ENCODE measurements at regions not wholly inside any gene's neighbourhood (a gene's known extent, or its start where the extent isn't known, plus 50 kb on each side); places are given as distances from the start of the nearest gene placed in this dataset.
"Not testable (repeated sequence)": the region's sequence is repeated elsewhere in the genome, so short reads cannot be mapped to it uniquely, and the experiment has no call there.

DNA sequence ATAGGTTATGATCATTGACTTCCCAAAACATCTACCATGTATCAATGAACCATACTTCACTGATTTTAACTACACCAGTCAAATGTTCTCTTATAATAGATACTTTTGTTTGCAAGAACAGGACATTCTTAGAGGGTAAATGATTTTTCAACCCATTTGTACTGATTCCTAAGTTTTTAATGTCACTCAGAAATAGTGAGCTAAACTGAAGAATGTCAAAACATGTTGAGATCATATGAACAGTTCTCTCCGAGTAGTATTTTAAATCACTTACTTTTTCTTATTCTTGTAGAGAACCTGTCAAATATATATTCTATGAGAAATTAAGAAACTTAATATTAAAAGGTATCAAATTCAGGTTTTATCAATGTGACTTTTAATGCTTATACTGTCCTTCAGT, 1362.9 kb upstream of the SLC39A10 start:
- Histone ChIP-seq H3K4me3 (ENCODE audit: low read length) (no peak overlapping the region), H3K9me3 (ENCODE audit: insufficient read depth, low read depth, low read length) (no peaks in the 10 kb centered on the region), H3K4me1 (ENCODE audit: insufficient read depth, low read length) (peaks cover 3% of the 10 kb centered on the region; the same call in 1 of the 2 replicates), H3K27me3 (ENCODE audit: insufficient read depth, low read length) (no peaks in the 10 kb centered on the region), H3K36me3 (ENCODE audit: insufficient read depth, low read depth, low read length) (no peaks in the 10 kb centered on the region), H3K9ac (ENCODE audit: low read depth, low read length) (no peak overlapping the region), H3K27ac (ENCODE audit: low read length) (no peak overlapping the region)

DNA sequence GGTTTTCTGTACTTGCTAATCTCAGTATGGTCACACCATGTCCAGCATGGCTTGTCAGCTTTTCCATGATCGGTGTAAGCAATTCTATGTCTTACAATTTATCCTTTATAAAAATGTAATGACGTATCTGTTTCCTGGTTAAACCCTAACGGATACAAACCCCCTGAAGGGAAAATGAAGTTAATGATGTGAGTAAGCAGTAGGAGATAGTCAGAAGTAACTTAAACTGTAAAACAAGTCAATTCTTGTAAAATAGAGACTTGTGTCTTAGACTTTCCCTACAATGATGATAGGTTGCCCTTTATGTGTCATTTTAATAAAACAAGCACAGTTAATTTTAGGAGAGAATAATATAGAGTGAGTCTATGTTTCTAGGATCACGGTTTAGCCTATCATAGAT, 1365.9 kb upstream of the SLC39A10 start:
- Histone ChIP-seq H3K36me3 (ENCODE audit: insufficient read depth, low read depth, low read length) (no peaks in the 10 kb centered on the region), H3K4me1 (ENCODE audit: insufficient read depth, low read length) (peaks cover 3% of the 10 kb centered on the region; the same call in 1 of the 2 replicates), H3K27ac (ENCODE audit: low read length) (no peak overlapping the region), H3K27me3 (ENCODE audit: insufficient read depth, low read length) (no peaks in the 10 kb centered on the region), H3K9ac (ENCODE audit: low read depth, low read length) (no peak overlapping the region), H3K9me3 (ENCODE audit: insufficient read depth, low read depth, low read length) (no peaks in the 10 kb centered on the region), H3K4me3 (ENCODE audit: low read length) (no peak overlapping the region)

DNA sequence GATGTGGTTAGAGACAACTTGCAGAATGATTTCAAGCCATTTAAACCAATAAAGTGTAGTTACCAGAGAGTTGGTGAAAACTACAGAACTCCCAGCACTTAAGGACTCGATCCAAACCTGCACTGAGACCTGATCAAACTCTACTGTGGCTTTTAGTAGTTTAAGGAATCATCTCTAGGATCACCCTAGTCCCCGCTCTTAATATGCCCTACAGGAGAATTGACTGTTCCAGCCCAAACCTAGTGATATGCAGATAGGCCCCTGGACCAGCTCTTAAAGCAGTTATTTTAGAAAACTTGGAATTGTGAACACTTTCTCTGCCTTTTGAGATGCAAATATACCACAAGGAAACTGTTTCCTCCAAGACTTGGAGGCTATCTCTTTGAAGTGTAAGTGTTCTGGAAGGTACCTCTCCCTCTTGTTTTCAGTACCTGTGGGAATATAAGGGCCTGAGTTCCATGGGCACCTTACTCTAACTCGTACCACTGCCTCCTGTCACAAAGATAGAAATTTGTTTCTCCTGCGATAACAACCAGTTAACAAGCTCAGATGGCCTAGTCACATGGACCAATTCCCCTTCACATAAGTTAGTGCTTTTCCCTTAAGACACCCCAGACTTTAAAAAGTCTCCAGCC, 1367.2 kb upstream of the SLC39A10 start:
- no peak overlapping the region for H3K4me3 ChIP-seq (ENCODE audit: low read length)
- peaks cover 3% of the 10 kb centered on the region; the same call in 1 of the 2 replicates for H3K4me1 ChIP-seq (ENCODE audit: insufficient read depth, low read length)
- H3K9ac ChIP-seq (ENCODE audit: low read depth, low read length): no peak overlapping the region
- H3K27me3 ChIP-seq (ENCODE audit: insufficient read depth, low read length): no peaks in the 10 kb centered on the region
- no peaks in the 10 kb centered on the region for H3K9me3 ChIP-seq (ENCODE audit: insufficient read depth, low read depth, low read length)
- H3K27ac ChIP-seq (ENCODE audit: low read length): no peak overlapping the region
- no peaks in the 10 kb centered on the region for H3K36me3 ChIP-seq (ENCODE audit: insufficient read depth, low read depth, low read length)

DNA sequence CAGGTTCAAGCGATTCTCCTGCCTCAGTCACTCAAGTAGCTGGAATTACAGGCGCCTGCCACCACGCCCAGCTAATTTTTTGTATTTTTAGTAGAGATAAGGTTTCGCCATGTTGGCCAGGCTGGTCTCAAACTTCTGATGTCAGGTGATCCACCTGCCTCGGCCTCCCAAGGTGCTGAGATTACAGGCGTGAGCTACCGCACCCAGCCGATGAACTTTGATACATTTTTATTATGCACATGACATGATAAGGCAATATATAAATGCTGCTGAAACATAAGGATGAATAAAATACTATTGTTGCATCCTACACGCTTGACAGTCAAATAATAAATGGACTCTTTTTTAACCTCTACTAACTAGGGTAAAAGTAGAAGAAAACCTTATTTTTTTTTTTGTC, 1380.4 kb upstream of the SLC39A10 start:
- not testable (repeated sequence) for H3K27ac ChIP-seq (ENCODE audit: low read length); H3K4me3 ChIP-seq (ENCODE audit: low read length); H3K36me3 ChIP-seq (ENCODE audit: insufficient read depth, low read depth, low read length); H3K4me1 ChIP-seq (ENCODE audit: insufficient read depth, low read length); H3K9ac ChIP-seq (ENCODE audit: low read depth, low read length); H3K9me3 ChIP-seq (ENCODE audit: insufficient read depth, low read depth, low read length); H3K27me3 ChIP-seq (ENCODE audit: insufficient read depth, low read length)

DNA sequence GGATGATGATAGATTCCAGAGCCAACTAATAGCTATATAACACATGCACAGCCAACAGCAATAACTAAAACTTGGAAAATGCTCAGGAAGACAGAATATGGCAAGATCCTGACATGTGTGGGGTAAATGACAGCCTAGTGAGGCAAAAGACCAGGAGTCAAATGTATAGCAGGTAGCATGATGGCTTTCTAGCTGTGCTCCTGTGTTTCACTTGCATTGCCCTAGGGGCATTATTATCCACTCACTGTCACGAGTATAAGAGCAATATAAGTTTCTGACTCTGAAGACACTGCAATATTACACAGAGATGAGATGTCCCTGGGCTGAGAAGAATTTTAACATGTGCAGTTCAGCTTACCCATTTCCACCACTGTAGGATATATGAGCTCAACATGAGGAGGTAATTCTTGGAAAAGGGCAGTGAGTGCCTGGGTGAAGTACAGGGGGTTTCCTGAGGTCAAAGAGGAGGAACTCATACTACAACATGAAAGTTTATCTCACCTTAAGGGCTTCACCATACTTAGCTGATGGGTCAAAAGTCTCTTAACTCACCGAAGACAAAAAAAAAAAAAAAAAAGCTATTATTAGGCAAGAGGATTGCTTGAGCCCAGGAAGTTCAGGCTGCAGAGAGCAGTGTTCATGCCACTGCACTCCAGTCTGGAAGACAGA, 1385.6 kb upstream of the SLC39A10 start:
- Histone ChIP-seq H3K9me3 (ENCODE audit: insufficient read depth, low read depth, low read length) (no peaks in the 10 kb centered on the region), H3K9ac (ENCODE audit: low read depth, low read length) (no peak overlapping the region), H3K27me3 (ENCODE audit: insufficient read depth, low read length) (no peaks in the 10 kb centered on the region)

DNA sequence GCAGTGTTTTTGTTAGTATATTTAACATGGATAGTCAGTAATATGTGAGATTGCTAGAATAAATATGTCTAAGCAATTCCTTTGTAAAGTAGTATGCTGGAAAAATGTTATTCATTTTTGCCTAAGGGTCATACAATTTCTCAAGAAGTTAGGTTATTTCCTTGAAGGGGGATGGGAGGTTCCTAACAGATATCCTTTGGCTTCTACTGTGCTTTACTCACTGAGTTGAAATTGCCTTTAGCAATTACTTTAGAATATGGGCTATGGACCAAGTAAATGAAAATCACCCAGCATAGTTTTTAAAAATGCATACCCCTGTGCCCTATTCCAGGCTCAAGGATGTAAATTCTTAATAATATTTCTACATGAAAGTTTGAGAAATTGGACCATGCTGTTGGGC, 1386.4 kb upstream of the SLC39A10 start:
- Histone ChIP-seq H3K4me1 (ENCODE audit: insufficient read depth, low read length) (no peaks in the 10 kb centered on the region), H3K9me3 (ENCODE audit: insufficient read depth, low read depth, low read length) (no peaks in the 10 kb centered on the region), H3K36me3 (ENCODE audit: insufficient read depth, low read depth, low read length) (no peaks in the 10 kb centered on the region), H3K27me3 (ENCODE audit: insufficient read depth, low read length) (no peaks in the 10 kb centered on the region), H3K9ac (ENCODE audit: low read depth, low read length) (no peak overlapping the region), H3K4me3 (ENCODE audit: low read length) (no peak overlapping the region), H3K27ac (ENCODE audit: low read length) (no peak overlapping the region)

More for the DNA sequence above, 1385.6 kb upstream of the SLC39A10 start:
- Histone ChIP-seq H3K36me3 (ENCODE audit: insufficient read depth, low read depth, low read length) (no peaks in the 10 kb centered on the region), H3K27ac (ENCODE audit: low read length) (no peak overlapping the region), H3K4me1 (ENCODE audit: insufficient read depth, low read length) (no peaks in the 10 kb centered on the region), H3K4me3 (ENCODE audit: low read length) (no peak overlapping the region)

DNA sequence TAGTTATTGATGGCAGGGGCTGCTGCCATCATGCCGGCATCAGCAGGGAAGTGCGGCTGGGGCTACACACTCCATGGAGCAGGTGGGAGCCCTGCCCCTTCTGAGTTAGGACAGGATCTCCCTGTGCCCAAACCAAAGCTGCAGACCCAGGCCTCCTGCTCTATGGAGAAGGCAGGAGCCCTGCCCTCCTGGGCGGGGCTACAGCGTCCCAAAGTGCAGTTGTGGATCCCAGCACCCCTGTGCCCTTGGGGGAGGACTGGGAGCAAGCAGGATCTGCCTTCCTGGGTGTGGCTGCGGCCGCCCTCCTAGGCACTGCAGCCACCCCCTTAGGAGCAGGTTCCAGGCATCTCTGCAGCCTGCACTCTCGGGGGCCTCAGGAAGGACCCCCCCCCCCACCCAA, 1392.4 kb upstream of the SLC39A10 start:
- Histone ChIP-seq H3K4me3 (ENCODE audit: low read length) (no peak overlapping the region), H3K27ac (ENCODE audit: low read length) (no peak overlapping the region), H3K4me1 (ENCODE audit: insufficient read depth, low read length) (no peaks in the 10 kb centered on the region), H3K27me3 (ENCODE audit: insufficient read depth, low read length) (no peaks in the 10 kb centered on the region), H3K36me3 (ENCODE audit: insufficient read depth, low read depth, low read length) (no peaks in the 10 kb centered on the region), H3K9ac (ENCODE audit: low read depth, low read length) (no peak overlapping the region), H3K9me3 (ENCODE audit: insufficient read depth, low read depth, low read length) (no peaks in the 10 kb centered on the region)

DNA sequence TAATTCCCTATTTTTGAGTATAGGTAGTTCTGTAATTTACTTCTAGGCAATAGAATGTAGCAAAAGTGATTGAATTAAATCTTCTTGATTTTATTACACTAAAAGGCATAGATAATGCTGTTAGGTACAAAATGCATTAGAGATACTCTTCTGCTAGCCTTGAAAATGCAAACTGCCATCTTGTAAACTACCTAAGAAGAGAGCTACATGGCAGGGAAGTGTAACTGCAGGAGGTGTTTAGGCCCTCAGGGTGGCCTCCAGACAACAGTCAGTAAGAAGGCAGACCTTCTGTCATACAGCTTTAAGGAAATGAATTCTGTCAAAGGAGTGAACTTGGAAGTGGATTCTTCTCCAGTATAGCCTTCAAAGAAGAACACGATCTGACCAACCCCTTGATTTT, 1396.8 kb upstream of the SLC39A10 start:
- Histone ChIP-seq H3K36me3 (ENCODE audit: insufficient read depth, low read depth, low read length) (no peaks in the 10 kb centered on the region), H3K9ac (ENCODE audit: low read depth, low read length) (no peak overlapping the region), H3K4me3 (ENCODE audit: low read length) (no peak overlapping the region), H3K9me3 (ENCODE audit: insufficient read depth, low read depth, low read length) (no peaks in the 10 kb centered on the region), H3K27ac (ENCODE audit: low read length) (no peak overlapping the region), H3K27me3 (ENCODE audit: insufficient read depth, low read length) (no peaks in the 10 kb centered on the region), H3K4me1 (ENCODE audit: insufficient read depth, low read length) (no peaks in the 10 kb centered on the region)

DNA sequence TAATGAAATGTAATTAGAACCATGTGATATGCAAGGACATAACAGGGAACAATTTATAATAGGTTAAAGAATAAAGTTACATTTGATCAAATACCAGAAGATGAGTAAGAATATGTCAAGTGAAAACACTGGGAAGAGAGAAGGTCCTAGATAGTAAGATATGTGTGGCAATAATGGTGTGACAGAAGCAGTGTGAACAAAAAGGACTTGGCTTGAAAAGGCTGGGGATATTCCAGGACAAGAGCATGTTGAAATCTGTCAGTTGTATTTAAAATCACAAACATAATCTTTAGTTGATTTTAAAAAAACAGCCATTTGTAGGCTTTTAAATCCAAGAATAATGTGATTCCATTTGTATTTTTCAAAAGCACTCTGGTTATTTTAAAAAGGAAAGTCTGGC, 1399.9 kb upstream of the SLC39A10 start:
- no peak overlapping the region for H3K27ac ChIP-seq (ENCODE audit: low read length)
- no peaks in the 10 kb centered on the region for H3K27me3 ChIP-seq (ENCODE audit: insufficient read depth, low read length)
- peaks cover 4% of the 10 kb centered on the region; the same call in 1 of the 2 replicates for H3K4me1 ChIP-seq (ENCODE audit: insufficient read depth, low read length)
- H3K36me3 ChIP-seq (ENCODE audit: insufficient read depth, low read depth, low read length): no peaks in the 10 kb centered on the region
- H3K9ac ChIP-seq (ENCODE audit: low read depth, low read length): no peak overlapping the region
- H3K9me3 ChIP-seq (ENCODE audit: insufficient read depth, low read depth, low read length): no peaks in the 10 kb centered on the region
- no peak overlapping the region for H3K4me3 ChIP-seq (ENCODE audit: low read length)

DNA sequence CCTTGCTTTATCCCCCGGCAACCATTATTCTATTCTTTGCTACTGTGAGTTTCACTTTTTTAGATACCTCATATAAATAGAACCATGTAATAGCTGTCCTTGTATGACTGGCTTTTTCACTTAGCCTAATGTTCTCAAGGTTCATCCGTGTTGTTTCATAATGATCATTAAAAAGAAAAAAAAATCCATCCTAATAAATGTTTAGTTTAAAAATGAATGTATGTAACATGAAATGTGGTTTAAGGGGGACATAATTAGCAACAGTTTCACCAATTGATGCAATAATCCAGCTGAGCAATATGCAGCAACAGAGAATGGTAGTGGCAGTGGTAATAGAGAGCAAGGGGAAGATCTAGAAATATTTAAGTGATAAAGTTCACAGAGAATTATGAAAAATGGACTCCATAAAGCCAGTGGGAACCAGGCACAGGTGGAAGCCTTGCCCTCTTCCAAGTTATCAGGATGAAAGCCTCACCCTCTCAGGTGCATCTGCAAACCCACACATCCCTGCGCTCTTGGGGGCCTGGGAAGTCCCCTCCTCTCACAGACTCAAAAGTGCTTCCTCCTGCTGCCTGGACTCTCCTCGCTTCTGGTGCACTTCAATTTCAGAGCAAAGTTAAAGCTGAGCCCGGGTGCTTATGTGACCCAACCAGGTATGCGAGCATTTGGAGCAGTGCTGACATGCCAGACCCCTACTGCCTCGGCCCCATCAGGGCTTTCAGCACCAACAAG, 1403.3 kb upstream of the SLC39A10 start:
- no peaks in the 10 kb centered on the region for H3K9me3 ChIP-seq (ENCODE audit: insufficient read depth, low read depth, low read length)
- no peaks in the 10 kb centered on the region for H3K36me3 ChIP-seq (ENCODE audit: insufficient read depth, low read depth, low read length)
- peaks cover 4% of the 10 kb centered on the region; the same call in 1 of the 2 replicates for H3K4me1 ChIP-seq (ENCODE audit: insufficient read depth, low read length)
- H3K27ac ChIP-seq (ENCODE audit: low read length): no peak overlapping the region
- H3K27me3 ChIP-seq (ENCODE audit: insufficient read depth, low read length): no peaks in the 10 kb centered on the region
- H3K9ac ChIP-seq (ENCODE audit: low read depth, low read length): no peak overlapping the region
- H3K4me3 ChIP-seq (ENCODE audit: low read length): no peak overlapping the region

DNA sequence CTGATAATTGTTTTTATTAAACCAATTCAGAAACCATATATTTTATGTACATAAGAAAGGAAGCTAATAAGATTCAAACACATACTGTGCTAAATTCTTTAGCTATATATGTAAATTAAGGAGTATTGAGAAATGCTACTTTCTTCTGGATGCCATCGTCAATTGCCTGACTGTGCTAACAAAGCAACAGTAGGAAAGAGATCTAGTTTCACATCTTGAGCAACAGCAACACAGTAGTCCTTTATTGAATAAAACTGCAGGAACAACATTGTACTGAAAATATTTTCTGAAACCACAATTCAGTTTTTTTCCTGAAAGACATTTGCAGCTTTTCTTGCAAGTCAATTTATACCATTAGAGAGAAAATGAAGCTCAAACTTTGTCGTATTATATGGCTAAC, 1404.9 kb upstream of the SLC39A10 start:
- Histone ChIP-seq H3K9ac (ENCODE audit: low read depth, low read length) (no peak overlapping the region), H3K4me1 (ENCODE audit: insufficient read depth, low read length) (peaks cover 4% of the 10 kb centered on the region; the same call in 1 of the 2 replicates), H3K36me3 (ENCODE audit: insufficient read depth, low read depth, low read length) (no peaks in the 10 kb centered on the region), H3K4me3 (ENCODE audit: low read length) (no peak overlapping the region), H3K27ac (ENCODE audit: low read length) (no peak overlapping the region), H3K27me3 (ENCODE audit: insufficient read depth, low read length) (no peaks in the 10 kb centered on the region), H3K9me3 (ENCODE audit: insufficient read depth, low read depth, low read length) (no peaks in the 10 kb centered on the region)

DNA sequence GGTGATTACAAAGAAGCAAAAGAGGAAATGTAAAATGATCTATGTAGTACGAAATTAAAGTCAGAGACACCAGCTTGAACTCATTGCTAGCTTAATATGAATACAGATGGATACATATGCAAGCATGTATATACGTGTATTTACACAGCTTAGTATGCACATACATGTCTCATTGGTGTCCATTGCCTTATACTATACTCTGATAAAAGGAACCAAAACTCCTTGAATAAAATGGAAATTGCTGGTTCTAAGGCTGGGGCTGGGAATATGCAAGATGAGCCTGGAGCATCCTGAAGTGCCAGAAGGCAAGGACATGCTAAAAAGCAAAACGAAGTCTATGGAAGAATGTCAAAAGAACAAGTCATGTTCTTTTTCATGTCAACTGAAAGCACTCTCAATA, 1424.4 kb upstream of the SLC39A10 start:
- no peak overlapping the region for H3K4me3 ChIP-seq (ENCODE audit: low read length)
- H3K4me1 ChIP-seq (ENCODE audit: insufficient read depth, low read length): no peaks in the 10 kb centered on the region; the same call in 1 of the 2 replicates
- no peak overlapping the region for H3K27ac ChIP-seq (ENCODE audit: low read length)
- no peaks in the 10 kb centered on the region for H3K9me3 ChIP-seq (ENCODE audit: insufficient read depth, low read depth, low read length)
- no peaks in the 10 kb centered on the region for H3K36me3 ChIP-seq (ENCODE audit: insufficient read depth, low read depth, low read length)
- no peaks in the 10 kb centered on the region for H3K27me3 ChIP-seq (ENCODE audit: insufficient read depth, low read length)
- H3K9ac ChIP-seq (ENCODE audit: low read depth, low read length): no peak overlapping the region

Data from iPS-20b (cell line).